Head of caudate nucleus (tissue), 42 donors: ENCODE measurements at regions not wholly inside any gene's neighbourhood (a gene's known extent, or its start where the extent isn't known, plus 50 kb on each side); places are given as distances from the start of the nearest gene placed in this dataset.

Source experiments
- DNase-seq, 42 donors: peaks; one replicate each; pipeline versions ENCODE4 v3.0.0 to v3.0.0-alpha.2; 2020 to 2021; ENCODE audit warnings: mixed read lengths in 7 of 42
- intact Hi-C: fragments of 100-400 bp; cut with DNase I; formaldehyde crosslinking; loops from one replicate; pipeline ENCODE4 v1.15.0; 2022

DNA sequence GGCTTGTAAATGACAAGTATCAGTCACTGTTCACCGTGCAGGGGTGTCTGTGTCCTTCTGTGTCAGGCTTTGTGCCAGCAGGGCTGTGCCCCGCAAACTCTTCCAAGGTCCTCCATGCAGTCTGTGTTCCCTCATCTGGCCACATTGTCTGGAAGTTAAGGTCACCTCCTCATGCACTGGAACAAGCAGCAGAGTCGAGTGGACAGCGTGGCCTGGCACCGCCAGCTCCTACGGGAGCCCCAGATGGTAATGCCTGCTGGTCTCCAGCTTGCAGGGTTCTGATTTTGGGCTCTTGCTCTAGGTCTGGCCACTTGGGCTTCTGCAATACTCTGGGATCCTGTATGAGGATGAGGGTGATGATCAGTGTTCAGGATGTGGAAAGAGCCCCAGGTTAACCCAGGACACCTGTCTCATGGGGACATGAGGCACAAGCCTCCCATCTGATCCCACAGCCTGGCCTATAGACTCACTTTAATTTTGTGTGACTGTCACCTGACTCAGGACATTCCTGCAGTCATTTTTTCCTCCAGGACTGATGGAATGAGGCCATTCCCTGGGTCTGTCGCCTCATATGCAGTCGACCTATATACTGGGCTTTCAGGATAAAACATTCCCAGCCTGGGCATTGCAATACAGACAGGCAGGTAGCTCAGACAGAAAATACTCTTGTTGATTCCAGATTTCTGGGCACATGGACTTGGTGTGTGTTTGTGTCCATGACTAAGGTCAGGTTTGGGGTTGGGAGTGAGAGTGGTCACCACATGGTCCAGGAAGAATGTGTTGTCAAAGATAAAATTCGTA is 106.3 kb upstream of the TOP3B start:
- intact Hi-C loops = no loop called here
- peak in 1 of 42 donors; percentile 18 for DNase-seq

DNA sequence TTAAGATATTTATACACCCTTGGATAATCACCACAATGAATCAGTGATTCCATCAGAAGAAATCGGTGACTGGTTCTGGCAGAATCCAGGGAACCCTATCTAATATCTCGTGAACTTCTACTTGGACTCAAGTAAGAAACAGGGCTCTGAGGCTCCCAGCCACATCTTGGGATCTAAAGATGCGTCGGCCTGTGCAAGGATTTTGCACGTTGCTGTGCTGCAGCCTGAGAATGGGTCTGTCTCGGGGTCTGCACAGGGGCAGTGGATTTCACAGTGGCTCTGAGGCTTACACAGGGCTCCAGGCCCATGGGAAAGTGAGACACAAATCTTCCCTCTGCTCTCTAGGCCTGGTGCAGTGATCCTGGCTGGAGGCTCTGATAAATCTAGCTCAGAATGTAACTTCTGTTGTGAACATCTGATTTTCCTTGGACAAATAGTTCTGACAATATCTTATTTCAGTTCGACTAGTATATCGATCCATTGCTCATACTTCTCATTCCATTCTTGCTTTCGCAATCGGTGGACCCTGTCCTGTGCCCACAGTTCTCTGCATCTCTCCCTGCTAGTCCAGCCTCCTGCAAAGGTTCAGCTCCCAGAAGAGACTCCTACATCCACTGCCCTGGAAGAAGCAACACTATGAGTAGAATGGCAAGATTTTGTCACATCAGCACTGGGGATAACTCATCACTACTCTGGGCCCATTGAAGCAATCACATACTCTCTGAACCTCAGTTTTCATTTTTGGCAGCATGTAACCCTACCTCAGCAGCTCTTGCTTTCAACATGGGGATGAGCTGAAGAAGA is 105.5 kb upstream of the TOP3B start:
- DNase-seq = peak in 1 of 42 donors; percentile 17
- intact Hi-C loops = no loop called here

DNA sequence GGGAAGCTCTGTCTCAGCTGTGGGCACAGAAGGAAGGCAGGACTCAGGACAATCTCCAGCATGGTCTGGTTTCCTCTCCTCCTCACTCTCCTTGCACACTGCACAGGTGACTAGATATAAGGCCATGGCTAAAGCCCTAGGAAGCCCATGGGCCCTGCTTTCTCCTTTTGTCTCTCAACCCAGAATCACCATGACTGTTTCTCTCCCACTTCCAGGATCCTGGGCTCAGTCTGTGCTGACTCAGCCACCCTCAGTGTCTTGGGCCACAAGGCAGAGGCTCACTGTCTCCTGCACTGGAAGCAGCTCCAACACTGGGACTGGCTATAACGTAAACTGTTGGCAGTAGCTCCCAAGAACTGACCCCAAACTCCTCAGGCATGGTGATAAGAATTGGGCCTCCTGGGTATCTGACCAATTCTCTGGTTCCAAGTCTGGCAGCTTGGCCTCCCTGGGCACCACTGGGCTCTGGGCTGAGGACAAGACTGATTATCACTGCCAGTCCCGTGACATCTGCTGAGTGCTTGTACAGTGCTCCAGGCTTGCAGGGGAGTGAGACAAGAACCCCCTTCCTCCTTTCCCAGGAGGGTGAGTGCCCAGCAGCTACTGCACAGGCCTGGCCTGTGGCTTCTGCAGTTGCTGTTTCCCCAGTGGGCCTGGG is 104.0 kb upstream of the TOP3B start:
- no peak for DNase-seq
- intact Hi-C loops = no loop called here

DNA sequence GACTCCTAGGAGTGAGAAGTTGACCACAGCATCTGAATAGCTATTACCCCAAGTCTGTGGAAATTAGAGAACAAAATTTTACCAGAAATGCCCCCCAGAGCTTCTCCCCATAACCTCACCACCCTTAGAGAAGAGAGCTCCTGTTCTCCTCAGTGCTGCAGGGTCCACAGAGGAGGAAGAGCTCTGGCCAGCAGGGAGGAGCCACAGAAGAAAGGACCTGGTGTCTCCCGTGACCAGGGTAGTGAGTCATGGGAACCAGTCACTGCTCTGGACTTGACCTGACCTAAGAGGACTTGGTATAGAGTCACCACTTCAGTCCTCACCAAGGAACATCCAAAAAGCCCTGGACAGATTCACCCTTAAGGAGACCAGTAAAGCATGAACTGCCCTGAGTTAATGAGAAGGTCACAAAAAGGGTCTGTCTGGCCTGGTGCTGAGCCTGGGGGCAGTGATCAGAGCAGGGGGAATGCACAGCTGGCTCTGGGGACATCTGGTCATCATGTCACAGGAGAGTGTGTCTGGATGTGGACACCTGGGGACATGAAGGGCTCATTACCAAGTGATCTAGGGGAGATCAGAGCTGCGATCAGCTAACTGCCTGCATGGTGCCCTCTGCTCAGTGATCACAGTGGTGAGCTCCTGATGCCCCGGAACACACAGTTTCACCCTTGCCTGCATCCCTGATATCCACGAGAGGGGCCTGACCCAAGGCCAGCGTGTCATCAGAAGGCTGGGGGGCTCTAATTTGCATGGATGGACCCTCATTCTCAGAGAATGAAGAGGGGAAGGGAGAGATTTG is 103.3 kb upstream of the TOP3B start:
- intact Hi-C loops = no loop called here
- DNase-seq = no peak

DNA sequence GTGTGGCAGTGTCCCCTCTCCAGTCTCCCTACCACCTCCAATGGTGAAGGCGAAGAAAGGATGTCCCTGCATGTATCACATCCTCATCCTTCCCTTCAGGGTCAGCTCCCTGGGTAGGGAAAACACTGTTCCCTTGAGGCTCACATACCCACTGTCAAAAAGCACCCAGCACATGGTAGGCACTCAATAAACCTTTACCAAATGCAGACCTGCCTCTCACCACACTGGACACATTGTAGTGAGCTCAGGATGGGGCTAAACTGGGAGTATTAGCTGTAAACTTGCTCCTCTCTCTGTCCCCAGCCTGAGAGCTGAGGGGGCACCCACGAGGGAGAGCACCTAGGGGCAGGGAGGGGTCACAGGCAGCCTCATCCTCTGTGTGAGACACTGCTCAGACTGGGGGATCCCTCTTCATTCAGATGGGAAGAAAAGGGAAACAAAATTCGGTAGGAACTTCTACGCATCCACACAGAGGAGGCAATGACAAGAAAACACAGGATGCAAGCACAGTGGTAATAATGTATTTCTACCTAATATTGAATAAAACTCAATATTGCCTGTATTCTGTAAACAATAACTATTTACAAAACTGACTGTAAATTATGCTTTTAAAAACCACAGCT is 101.6 kb upstream of the TOP3B start:
- DNase-seq = no peak
- intact Hi-C loops = no loop called here

DNA sequence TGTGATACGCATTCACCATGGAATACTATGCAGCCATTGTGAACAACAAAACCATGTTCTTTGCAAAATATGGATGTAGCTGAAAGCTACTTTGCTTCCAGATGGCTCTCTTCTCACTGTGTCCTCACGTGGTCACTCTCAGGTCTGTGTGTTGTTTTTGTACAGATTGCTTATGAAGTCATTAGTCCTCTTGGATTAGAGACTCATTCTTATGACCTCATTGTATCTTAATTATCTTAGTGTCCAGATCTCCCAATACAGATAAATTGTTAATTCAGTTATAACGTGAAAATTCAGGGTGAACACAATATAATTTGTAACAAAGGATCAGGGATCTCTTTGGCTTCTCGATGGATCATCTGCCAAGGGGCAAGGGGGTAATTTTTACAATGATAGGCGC is 100.4 kb upstream of the TOP3B start:
- DNase-seq = no peak
- intact Hi-C loops = no loop called here

DNA sequence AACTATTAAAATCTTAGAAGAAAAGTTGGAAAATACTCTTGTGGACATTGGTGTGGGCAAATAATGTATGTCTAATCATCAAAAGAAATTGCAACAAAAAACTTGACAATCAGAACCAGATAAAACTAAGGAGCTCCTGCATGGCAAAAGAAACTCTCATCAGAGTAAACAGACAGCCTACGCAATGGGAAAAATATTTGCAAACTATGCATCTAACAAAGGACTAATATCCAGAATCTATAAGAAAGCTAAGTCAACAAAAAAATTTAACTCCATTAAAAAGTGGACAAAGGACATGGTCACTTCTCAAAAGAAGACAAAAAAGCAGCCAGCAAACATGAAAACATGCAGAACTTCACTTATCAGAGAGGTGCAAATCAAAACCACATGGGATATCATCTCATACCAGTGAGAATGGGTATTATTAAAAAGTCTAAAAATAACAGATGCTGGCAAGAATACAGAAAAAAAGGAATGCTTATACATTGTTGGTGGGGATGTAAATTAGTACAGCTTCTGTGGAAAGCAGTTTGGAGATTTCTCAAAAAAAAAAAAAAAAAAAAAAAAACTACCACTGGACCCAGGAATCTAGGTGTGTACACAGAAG is 99.7 kb upstream of the TOP3B start:
- intact Hi-C loops = no loop called here

DNA sequence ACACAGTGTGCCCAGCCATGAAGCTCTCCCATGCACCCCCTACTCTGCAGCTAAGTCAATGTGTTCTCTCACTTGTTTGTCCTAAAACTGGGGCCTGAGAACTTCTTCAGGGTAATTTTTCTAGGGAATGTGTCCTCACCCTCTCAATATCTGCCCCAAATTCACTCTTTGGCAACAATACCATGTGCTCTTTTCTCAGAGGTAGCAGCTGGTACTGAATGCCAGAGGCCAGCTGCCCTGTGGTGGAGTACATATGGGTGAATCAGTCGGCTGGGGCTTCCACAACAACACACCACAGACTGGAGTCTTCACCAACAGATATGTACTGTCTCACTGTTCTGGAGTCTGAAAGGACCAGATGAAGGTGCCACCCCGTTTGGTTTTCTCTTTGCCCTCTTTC is 97.7 kb upstream of the TOP3B start:
- intact Hi-C loops = no loop called here
- DNase-seq = no peak

More for the DNA sequence above, 99.7 kb upstream of the TOP3B start:
- no peak for DNase-seq

DNA sequence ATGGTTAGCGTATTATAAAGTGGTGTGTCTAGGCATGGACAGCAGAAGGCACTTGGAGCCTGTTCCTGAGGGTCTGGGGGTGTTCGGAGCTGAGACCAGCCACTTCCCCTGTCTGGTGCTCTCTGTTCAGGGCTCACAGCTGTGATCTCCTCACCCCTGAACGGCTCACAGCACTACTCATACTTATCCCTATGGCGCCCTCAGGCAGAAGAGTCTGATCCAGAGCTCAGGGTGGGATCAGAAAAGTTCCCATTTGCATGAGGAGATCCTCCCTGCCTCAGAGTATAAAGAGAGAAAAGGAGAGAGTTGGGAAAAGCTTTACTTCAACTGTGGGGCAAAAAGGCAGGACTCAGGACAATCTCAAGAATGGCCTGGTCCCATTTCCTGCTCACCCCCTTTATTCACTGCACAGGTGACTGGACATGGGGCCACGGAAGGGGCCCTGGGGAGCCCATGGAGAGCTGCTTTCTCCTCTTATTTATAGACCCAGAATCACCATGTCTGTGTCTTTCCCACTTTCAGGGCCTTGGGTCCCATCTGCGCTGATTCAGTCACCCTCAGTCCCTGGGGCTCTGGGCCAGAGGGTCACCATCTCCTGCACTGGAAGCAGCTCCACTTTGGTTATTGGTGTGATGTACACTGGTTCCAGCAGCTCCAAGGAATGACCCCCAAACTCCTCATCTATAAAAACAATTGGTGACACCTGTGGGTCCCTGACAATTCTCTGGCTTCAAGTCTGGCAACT is 97.0 kb upstream of the TOP3B start:
- DNase-seq = no peak
- intact Hi-C loops = no loop called here

DNA sequence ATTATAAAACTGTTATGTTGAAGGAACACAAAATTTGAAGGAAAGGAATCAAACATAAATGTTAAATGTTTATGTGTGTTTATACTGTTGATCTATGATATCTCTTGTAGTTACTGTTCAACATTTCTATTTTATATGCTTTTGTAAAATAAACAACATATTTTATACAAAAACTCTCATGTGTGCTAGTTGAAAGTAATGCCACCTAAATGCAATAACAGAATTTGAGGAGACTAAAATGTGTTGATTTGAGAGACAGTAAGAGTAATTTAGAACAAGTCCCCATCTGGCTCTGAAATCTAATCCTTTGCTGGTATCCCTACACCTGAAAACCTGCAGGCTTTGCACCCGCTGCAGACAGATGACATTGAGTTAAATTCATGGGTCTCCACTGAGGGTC is 95.7 kb upstream of the TOP3B start:
- no peak for DNase-seq
- intact Hi-C loops = no loop called here

DNA sequence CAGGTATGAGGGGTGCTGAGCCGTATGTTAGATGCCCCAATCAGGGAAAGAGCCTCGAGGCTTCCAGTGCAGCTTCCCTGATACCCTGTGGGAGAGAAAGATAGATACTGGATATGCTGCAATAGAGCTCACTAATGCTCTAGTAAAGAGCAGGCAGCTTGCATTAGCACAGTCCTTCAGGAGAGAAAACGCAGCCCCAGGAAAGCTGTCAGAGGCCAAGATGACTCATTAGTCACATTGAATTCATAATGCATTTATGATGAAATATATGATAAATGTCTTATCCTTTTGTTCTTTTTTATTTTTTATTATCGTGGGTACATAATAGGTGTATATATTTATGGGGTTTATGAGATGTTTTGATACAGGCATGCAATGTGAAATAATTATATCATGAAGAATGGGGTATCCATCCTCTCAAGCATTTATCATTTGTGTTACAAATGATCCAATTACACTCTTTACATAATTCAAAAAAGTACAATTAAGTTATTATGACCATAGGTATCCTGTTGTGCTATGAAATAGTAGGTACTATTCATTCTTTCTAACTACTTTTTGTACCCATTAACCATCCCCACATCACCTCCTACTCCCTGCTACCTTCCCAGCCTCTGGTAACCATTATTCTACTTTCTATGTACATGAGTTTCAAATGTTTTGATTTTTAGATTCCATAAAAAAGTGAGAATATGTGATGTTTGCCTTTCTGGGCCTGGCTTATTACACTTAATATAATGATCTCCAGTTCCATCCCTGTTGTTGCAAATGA is 94.5 kb upstream of the TOP3B start:
- intact Hi-C loops = no loop called here
- peak in 26 of 42 donors; percentile 9 to 81 (median 39) for DNase-seq

DNA sequence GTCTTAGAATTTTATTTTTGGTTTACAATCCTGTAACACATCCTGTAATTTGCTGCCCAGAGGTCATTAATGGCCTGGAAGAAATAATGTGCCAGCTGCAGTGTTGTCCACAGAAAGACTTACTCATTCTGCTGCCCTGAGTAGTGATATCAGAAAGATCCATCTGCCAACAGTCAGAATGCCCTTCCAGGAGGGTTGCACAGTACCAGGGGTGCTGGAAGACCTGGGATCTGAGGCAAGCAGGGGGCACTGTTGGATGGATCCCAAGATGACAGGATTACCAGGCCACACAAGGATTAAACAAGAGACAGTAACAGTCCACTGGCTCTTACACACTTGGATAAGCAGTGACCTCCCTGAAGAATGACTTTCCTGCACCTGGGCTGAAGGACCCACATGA is 93.8 kb upstream of the TOP3B start:
- DNase-seq = no peak
- intact Hi-C loops = no loop called here

DNA sequence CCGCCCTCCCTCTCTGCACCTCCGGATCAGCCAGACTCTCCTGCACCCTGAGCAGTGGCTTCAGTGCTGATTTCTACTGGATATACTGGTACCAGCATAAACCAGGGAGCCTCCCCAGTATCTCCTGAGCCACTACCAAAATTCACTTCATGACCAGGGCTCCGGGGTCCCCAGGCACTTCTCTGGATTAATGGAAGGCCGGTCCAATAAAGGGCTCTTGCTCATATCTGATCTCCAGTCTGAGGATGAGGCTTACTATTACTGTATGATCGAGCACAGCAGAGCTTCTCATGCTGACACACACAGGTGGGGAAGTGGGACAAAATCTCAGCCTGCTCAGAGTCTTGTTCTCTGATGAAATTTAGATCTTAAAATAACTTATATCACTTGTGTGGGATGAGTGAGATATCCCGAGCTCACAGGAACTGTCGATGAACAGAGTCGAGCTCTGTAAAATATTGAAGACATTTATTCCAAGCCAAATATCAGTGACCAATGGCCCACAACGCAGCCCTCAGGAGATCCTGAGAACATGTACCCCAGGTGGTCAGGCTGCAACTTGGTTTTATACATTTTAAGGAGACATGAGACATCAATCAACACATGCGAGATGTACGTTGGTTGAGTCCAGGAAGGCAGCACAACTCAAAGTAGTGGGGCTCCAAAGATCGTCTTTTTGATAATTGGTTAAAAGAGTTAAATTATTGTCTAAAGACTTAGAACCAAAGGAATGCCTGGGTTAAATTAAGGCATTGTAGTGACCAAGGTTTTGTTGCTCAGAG is 93.0 kb upstream of the TOP3B start:
- peak in 35 of 42 donors; percentile 11 to 84 (median 54) for DNase-seq
- intact Hi-C loops = no loop called here

DNA sequence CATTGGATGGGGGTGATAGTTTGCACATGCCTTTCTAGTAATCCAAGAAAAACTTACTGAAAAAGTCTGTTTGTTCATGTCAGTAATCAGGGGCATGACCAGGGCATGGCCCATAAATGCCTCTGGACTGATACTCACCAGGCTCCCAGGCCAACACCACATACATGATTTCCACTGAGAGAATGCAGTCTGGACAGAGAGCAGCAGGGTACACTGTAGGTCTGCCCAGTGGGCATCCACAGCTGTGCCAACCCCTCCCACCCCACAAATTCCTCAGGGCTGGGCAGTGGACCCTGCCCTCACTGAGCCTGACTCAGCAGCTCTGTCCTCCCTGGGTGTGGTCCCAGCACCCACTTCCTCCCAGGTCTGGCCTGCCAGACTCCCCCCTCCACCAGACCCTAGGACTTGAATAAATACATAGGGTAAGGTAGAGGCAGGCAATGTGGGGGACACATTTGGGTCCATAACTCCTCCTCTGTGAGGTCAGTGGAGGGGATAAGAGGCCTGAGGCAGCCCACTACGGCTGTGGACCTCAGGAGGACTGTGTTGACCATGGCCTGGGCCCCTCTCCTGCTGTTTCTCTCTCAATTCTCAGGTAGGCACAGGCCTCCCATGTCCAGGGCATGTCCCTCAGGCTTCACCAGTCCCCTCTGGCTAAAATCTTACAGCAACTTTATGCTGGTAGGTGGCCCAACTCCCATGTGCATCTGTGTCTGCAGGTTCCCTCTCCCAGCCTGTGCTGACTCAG is 92.2 kb upstream of the TOP3B start:
- intact Hi-C loops = no loop called here
- peak in 13 of 42 donors; percentile 31 to 74 (median 49) for DNase-seq

DNA sequence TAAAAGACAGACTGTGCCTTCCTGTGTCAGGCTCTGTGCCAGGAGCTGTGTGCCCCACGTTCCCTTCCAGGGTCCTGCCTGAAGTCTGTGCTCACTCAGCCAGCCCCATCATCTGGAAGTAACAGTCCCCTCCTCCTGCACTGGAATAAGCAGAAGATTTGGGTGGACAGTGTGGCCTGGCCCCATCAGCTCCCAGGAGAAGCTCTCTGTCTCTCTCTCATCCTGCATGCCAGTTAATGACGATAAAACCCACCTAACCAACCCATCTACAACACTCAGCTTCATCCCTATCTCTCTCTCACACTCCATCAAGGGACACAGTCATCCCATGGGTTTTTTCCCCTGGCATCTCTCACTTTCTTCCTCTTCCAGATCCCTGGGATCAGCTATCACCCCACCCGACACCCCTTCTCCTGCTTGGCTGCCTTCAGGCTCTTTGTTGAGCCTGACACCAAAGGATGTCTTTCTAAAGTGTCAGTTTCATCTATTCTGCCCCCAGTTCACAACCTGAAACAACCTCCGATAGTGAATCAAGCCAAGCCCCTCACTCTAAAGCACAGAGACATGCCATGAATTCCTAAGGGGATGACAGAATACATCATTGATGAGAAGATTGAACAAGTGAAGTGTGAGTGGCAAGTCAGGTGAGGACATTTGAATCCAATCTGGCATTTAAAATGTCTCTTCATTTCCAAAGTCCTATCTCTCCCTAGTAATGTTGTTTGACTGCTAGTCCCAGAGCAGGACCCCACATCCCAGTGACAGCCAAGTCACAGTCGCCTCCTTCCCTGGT is 91.4 kb upstream of the TOP3B start:
- DNase-seq = no peak
- intact Hi-C loops = no loop called here
